HCT116 (cell line): ENCODE measurements at regions not wholly inside any gene's neighbourhood (a gene's known extent, or its start where the extent isn't known, plus 50 kb on each side); places are given as distances from the start of the nearest gene placed in this dataset.

Experiments used
- ATAC-seq: fragments of 200-7000 bp; cut with Tn5 transposase; 2 replicates; pipeline ENCODE4 v1.9.1; 2020; ENCODE audit warnings: mild to moderate bottlenecking, moderate library complexity
- BruUV-seq: library from RNA; stranded (reverse); fragments of 400-500 nt; replicated peaks from 2 replicates; lab custom pipeline; 2021; lab: Mats Ljungman, UMichigan
- CTCF ChIA-PET: fragments of 300-600 bp; sonication (Branson Sonifier 250); formaldehyde crosslinking; loops from one replicate; lab custom pipeline; 2021; ENCODE audit warnings: antibody characterized with exemption; lab: Charles Lee
- POLR2A ChIA-PET: fragments of 300-600, 350-600 bp; sonication (Branson Sonifier 250); formaldehyde crosslinking; loops from one replicate; lab custom pipeline; 2021; ENCODE audit warnings: antibody characterized with exemption; lab: Charles Lee
- RAD21 ChIA-PET, 2 experiments: fragments of 300-600 bp; sonication (Branson Sonifier 250); formaldehyde crosslinking; loops; one replicate each; lab custom pipeline; 2023; ENCODE audit warnings: low total read pairs in 2 of 2; ENCODE audit not compliant: uncharacterized antibody in 2 of 2, unreplicated experiment in 2 of 2, low non-redundant PET in 1 of 2; lab: Charles Lee
- DNase-seq: peaks from one replicate; pipeline ENCODE4 v3.0.0-alpha.2; 2010; ENCODE audit warnings: low read depth, low spot score
- H2AFZ ChIP-seq: fragments of 200-600 bp; shearing (Covaris generic), sonication (generic); 2 replicates; pipeline ENCODE4 v1.6.1; 2017; ENCODE audit warnings: low read depth, mixed run types, mixed read lengths, antibody characterized with exemption, low read length; ENCODE audit not compliant: poor library complexity, severe bottlenecking
- H3K27ac ChIP-seq: 2 replicates; pipeline ENCODE4 v1.5.1; 2012; ENCODE audit warnings: low read depth, low read length
- H3K27me3 ChIP-seq: fragments of 200-600 bp; sonication (generic); 2 replicates; pipeline ENCODE4 v1.6.1; 2016; ENCODE audit warnings: mixed run types, low read length, mixed read lengths; ENCODE audit not compliant: insufficient read depth
- H3K36me3 ChIP-seq, 2 experiments: fragments of 200-500 bp in 1 of 2; fragments of 200-600 bp in 1 of 2; sonication (Bioruptor generic) in 1 of 2; sonication (generic) in 1 of 2; 2 replicates each; pipeline versions ENCODE4 v1.5.1 to v1.6.1; 2014 to 2016; ENCODE audit warnings: low read length in 2 of 2, inconsistent platforms in 1 of 2, mixed read lengths in 1 of 2, mixed run types in 1 of 2; ENCODE audit not compliant: insufficient read depth in 2 of 2, control insufficient read depth in 1 of 2
- H3K4me1 ChIP-seq, 2 experiments: fragments of 200-600 bp in 1 of 2; sonication (generic) in 1 of 2; 2 replicates each; pipeline versions ENCODE4 v1.5.1 to v1.6.1; 2012 to 2017; ENCODE audit warnings: low read length in 2 of 2, inconsistent platforms in 1 of 2, mild to moderate bottlenecking in 1 of 2, mixed read lengths in 1 of 2, mixed run types in 1 of 2, moderate library complexity in 1 of 2; ENCODE audit not compliant: insufficient read depth in 2 of 2, control insufficient read depth in 1 of 2
- H3K4me2 ChIP-seq: fragments of 200-600 bp; sonication (generic); 2 replicates; pipeline ENCODE4 v1.6.1; 2017; ENCODE audit warnings: mixed run types, low read length, mixed read lengths
- H3K4me3 ChIP-seq, 2 experiments: fragments of 200-600 bp in 1 of 2; sonication (generic) in 1 of 2; replicated peaks in 1 of 2; 2 replicates each; pipeline ENCODE4 v1.5.1; 2011 to 2016; ENCODE audit warnings: low read length in 2 of 2, control low read depth in 1 of 2, low read depth in 1 of 2, mild to moderate bottlenecking in 1 of 2, mixed read lengths in 1 of 2, mixed run types in 1 of 2
- H3K79me2 ChIP-seq: fragments of 200-600 bp; sonication (generic); 2 replicates; pipeline ENCODE4 v1.6.1; 2017; ENCODE audit warnings: mild to moderate bottlenecking, mixed run types, low read length, moderate library complexity, mixed read lengths; ENCODE audit not compliant: insufficient read depth
- H3K9ac ChIP-seq: fragments of 200-600 bp; sonication (generic); 2 replicates; pipeline ENCODE4 v1.6.1; 2016; ENCODE audit warnings: low read length, mixed read lengths
- H3K9me2 ChIP-seq: fragments of 200-600 bp; sonication (generic), shearing (Covaris generic); 2 replicates; pipeline ENCODE4 v1.6.1; 2017; ENCODE audit warnings: mixed run types, mild to moderate bottlenecking, moderate library complexity; ENCODE audit not compliant: insufficient read depth
- H3K9me3 ChIP-seq, 2 experiments: fragments of 200-500 bp in 1 of 2; fragments of 200-600 bp in 1 of 2; sonication (Bioruptor generic) in 1 of 2; sonication (generic) in 1 of 2; 2 replicates each; pipeline ENCODE4 v1.6.1; 2014 to 2017; ENCODE audit warnings: low read length in 2 of 2, mixed read lengths in 2 of 2, inconsistent platforms in 1 of 2, low read depth in 1 of 2, mild to moderate bottlenecking in 1 of 2, mixed run types in 1 of 2, moderate library complexity in 1 of 2; ENCODE audit not compliant: control insufficient read depth in 1 of 2, insufficient read depth in 1 of 2
- H4K20me1 ChIP-seq: fragments of 200-600 bp; sonication (generic), shearing (Covaris generic); 2 replicates; pipeline ENCODE4 v1.6.1; 2017; ENCODE audit warnings: mixed run types, mild to moderate bottlenecking, moderate library complexity; ENCODE audit not compliant: insufficient read depth
- ATF3 ChIP-seq: IDR thresholded peaks from 2 replicates; pipeline ENCODE4 v1.6.1; 2012
- CBX3 ChIP-seq: IDR thresholded peaks from 2 replicates; pipeline ENCODE4 v1.6.1; 2012; ENCODE audit warnings: low read depth
- CEBPB ChIP-seq: IDR thresholded peaks from 2 replicates; pipeline ENCODE4 v1.6.1; 2012; ENCODE audit warnings: low read depth
- EZH2 ChIP-seq: fragments of 200-600 bp; sonication (generic); IDR thresholded peaks from 2 replicates; pipeline ENCODE4 v1.6.1; 2017; ENCODE audit warnings: antibody characterized with exemption, mixed run types
- EZH2phosphoT487 ChIP-seq: fragments of 200-600 bp; IDR thresholded peaks from 2 replicates; pipeline ENCODE4 v1.6.1; 2018; ENCODE audit warnings: antibody characterized with exemption, borderline replicate concordance
- FOSL1 ChIP-seq: IDR thresholded peaks from 2 replicates; pipeline ENCODE4 v1.6.1; 2012; ENCODE audit warnings: low read depth
- JUND ChIP-seq: IDR thresholded peaks from 2 replicates; pipeline ENCODE4 v1.6.1; 2012
- MAX ChIP-seq: IDR thresholded peaks from 2 replicates; pipeline ENCODE4 v1.6.1; 2012
- POLR2A ChIP-seq: IDR thresholded peaks from 2 replicates; pipeline ENCODE4 v1.7.0; 2011; ENCODE audit warnings: borderline replicate concordance; ENCODE audit not compliant: insufficient read depth, insufficient read length; ENCODE audit errors: extremely low read depth
- POLR2AphosphoS5 ChIP-seq: IDR thresholded peaks from 2 replicates; pipeline ENCODE4 v1.6.1; 2011; ENCODE audit warnings: mild to moderate bottlenecking, low read depth, low read length, moderate library complexity
- RAD21 ChIP-seq: IDR thresholded peaks from 2 replicates; pipeline ENCODE4 v1.6.1; 2012; ENCODE audit warnings: low read depth, mild to moderate bottlenecking
- REST ChIP-seq: IDR thresholded peaks from 2 replicates; pipeline ENCODE4 v1.6.1; 2012; ENCODE audit warnings: low read depth
- SP1 ChIP-seq: IDR thresholded peaks from 2 replicates; pipeline ENCODE4 v1.6.1; 2012; ENCODE audit warnings: low read depth
- SRF ChIP-seq: IDR thresholded peaks from 2 replicates; pipeline ENCODE4 v1.6.1; 2012; ENCODE audit warnings: low read depth
- TCF7L2 ChIP-seq: IDR thresholded peaks from 2 replicates; pipeline ENCODE4 v1.7.0; 2011; ENCODE audit warnings: borderline replicate concordance, inconsistent platforms; ENCODE audit not compliant: insufficient read depth, insufficient read length; ENCODE audit errors: extremely low read depth
- YY1 ChIP-seq: IDR thresholded peaks from 2 replicates; pipeline ENCODE4 v1.6.1; 2011; ENCODE audit warnings: low read length, low read depth, moderate library complexity, mild to moderate bottlenecking; ENCODE audit not compliant: insufficient replicate concordance; ENCODE audit errors: extremely low read depth
- ZBTB33 ChIP-seq: IDR thresholded peaks from 2 replicates; pipeline ENCODE4 v1.6.1; 2011; ENCODE audit warnings: mild to moderate bottlenecking, low read length, moderate library complexity; ENCODE audit not compliant: insufficient replicate concordance; ENCODE audit errors: extremely low read depth
- ZFX ChIP-seq: fragments of 450-650 bp; IDR thresholded peaks from 2 replicates; pipeline ENCODE4 v1.6.1; 2017
- ZNF274 ChIP-seq: fragments of 200-500 bp; sonication (Bioruptor generic); IDR thresholded peaks from 2 replicates; pipeline ENCODE4 v1.6.1; 2014; ENCODE audit warnings: mild to moderate bottlenecking, low read depth, low read length, inconsistent platforms
- intact Hi-C: fragments of 100-400 bp; cut with micrococcal nuclease; formaldehyde crosslinking; loops from 2 replicates; pipeline ENCODE4 v1.10.0; 2022

- H3K36me3 ChIP-seq = no peaks in the 10 kb centered on the region
- ChIA-PET POLR2A (no interaction called here), CTCF (no interaction called here), RAD21 (no interaction called here)
- no peak overlapping the region for H3K27ac ChIP-seq
- no peaks in the 10 kb centered on the region for H3K9me2 ChIP-seq
- H3K4me3 ChIP-seq = no peak overlapping the region
- no peaks in the 10 kb centered on the region for H4K20me1 ChIP-seq
- no peak overlapping the region for H3K9ac ChIP-seq
- no peaks in the 10 kb centered on the region for H3K79me2 ChIP-seq
- peaks cover 25% of the 10 kb centered on the region; the same call in 1 of the 2 replicates for H3K27me3 ChIP-seq
- no peaks in the 10 kb centered on the region for H3K9me3 ChIP-seq
- no TSS peak for BruUV-seq
- no peak for ATAC-seq
- DNase-seq = no peak
- no peak overlapping the region for H3K4me2 ChIP-seq
- intact Hi-C loops = no loop called here
- no peak overlapping the region for H2AFZ ChIP-seq
- TF ChIP-seq SRF (no peak), FOSL1 (no peak), ZBTB33 (no peak), ZFX (no peak), SP1 (no peak), CBX3 (no peak), MAX (no peak), ZNF274 (no peak), RAD21 (no peak), EZH2 (no peak), JUND (no peak), POLR2A (no peak), REST (no peak), CEBPB (no peak), TCF7L2 (no peak), YY1 (no peak), ATF3 (no peak), EZH2phosphoT487 (no peak), POLR2AphosphoS5 (no peak)
- TF ChIP-seq, all 23 proteins: peak for 0
- no peaks in the 10 kb centered on the region; a peak in 1 of 4 replicates for H3K4me1 ChIP-seq
These were observed 404.9 kb upstream of the TNRC6C start for GRCh38 chr17:77553459-77554066.
